ENCODE measurements at regions not wholly inside any gene's neighbourhood (a gene's known extent, or its start where the extent isn't known, plus 50 kb on each side); places are given as distances from the start of the nearest gene placed in this dataset.
"Not testable (repeated sequence)": the region's sequence is repeated elsewhere in the genome, so short reads cannot be mapped to it uniquely, and the experiment has no call there.

GRCh38 chr3:153874348-153874747 is 246.8 kb upstream of the ARHGEF26 start:
- not testable (repeated sequence) for TF ChIP-seq POLR2A, POLR2AphosphoS5 (IDR thresholded peaks at IDR 0.05; ENCODE audit: low read depth, low read length)
